Inferior parietal cortex (tissue), 1 donor: ENCODE measurements at regions not wholly inside any gene's neighbourhood (a gene's known extent, or its start where the extent isn't known, plus 50 kb on each side); places are given as distances from the start of the nearest gene placed in this dataset.

ENCODE experiments used
- DNase-seq: peaks from one replicate; pipeline ENCODE4 v3.0.0-alpha.2; 2016; ENCODE audit errors: extremely low spot score

DNA sequence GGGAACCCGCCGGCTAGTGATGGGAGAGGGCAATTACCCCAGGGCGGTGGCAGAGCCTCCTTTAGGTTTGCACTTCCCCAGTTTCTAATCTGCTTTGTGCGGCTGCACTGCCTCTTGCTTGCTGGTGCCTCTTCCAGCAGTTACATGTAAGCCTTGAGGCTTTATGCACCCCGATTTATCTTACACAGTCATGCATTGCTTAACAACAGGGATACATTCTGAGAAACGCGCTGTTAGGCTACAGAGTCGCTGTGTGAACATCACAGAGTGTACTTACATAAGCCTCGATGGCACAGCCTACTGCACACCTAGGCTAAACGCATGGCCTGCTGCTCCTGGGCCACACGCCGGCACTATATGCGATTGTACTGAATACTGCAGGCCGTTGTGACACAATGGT, 155.6 kb upstream of the MKI67 start:
- DNase-seq: no peak

DNA sequence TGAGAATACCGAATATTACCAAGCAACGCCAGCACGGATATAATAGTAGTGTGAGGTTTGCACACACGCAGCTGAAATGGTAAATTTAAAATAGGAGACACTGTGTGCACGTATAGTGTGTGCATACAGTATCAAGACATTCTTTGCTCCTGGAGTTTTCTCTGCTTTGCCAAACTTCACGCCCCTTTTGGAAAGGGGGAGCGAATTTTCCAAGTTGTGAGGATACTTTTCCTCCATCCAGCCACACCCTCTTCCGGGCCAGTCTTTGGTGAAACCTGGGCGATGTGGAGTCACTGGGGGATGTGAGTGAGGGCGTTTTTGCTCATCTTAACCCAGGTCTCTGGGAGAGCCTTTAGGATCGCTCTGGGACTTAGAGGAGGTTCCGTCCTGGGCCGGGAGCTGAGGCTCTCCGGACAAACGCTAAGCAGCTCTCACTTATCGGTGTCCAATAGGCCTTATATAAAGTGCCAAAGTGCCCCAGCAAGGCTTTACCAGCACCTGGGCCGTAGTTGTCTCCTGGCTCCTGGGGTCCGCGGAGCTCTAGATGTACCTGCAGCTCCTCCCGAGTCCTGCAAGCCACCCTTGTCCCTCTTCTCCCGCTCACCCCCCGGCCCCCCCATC, 160.0 kb upstream of the MKI67 start:
- no peak for DNase-seq

DNA sequence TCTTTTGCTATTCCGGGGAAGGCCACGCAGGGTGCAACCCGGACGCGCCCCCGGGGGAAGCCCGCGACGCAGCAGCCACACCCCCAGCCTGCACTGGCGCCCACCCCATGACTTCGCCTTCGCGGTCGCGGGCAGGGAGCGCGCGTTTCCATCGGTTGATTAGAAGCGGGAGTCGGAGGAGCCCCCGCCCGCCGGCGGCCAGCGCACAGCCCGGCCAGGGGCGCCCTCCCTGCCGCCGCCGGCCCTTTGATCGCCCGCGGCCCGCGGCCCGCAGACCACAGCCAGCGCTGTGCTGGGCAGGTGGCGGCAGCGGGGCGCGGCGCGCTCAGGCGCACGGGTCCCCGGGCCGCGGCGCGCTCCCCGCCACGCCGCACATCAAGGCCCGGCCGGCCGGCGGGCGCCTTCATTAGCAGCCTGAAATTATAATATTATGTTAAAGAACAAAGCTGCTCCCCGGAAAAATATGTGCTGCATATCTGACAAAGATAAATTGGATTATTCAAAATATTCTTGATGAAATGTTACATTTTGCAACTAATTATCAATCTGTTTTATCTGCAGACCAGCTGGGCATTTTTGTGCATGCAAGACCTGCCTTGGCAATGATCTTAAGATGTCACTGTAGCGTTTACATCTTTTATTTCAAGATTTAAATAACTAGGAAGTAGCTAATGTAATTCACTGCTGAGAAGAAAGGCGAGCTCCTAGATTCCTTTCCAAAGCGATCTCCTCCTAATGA, 160.7 kb upstream of the MKI67 start:
- no peak for DNase-seq

DNA sequence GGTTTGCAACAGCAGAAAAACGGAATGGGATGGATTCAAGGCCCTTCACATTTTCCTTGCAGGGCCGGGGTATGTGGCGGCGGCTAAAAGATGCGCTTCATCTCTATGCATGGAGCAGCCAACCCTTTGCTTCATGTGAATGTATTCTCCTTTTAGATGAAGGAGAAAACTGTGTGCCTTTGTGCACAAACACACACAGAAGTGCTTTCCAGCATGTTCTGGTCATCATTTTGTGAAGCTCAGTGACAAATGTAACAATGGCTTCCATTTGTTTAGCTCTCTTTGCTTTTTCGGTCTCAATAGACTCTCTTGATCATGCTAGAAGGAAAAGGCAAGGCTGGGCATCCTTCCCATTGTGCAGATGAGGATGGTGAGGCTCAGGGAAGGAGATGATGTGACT, 161.7 kb upstream of the MKI67 start:
- peak; percentile 4 for DNase-seq

DNA sequence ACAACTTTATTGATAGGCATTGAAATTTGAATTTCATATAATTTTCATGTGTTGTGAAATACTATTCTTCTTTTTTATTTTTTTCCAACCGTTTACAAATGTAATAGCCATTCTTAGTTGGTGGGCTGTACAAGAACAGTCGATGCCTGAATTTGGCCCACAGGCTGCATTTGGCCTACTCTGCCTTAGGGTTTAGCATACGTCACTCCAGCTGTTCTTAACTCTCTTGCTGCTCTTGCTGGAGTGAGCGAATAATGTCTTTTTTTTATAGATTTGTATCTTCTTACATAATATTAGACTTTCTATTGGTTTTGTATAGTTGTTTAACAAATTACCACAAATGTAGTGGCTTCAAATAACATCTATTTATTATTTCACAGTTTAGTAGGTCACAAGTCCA, 163.4 kb upstream of the MKI67 start:
- DNase-seq: no peak

DNA sequence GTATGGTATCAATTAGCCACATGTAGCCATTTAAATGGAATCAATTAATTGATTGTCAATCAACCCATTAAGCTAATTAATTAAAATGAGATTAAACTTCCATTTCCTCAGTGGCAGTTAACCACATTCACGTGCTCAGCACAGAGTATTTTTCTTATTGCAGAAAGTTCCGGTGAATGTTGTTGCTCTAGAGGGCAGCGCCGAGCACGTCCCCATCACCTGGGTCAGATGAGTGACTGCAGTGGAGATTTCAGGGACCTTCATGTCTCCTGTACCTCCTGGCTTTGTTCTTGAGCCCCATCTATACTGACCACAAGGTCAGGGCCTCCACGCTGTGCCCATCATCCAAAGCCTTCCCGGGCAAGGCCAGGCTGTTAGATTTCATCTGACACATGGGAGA, 168.8 kb upstream of the MKI67 start:
- DNase-seq: no peak

DNA sequence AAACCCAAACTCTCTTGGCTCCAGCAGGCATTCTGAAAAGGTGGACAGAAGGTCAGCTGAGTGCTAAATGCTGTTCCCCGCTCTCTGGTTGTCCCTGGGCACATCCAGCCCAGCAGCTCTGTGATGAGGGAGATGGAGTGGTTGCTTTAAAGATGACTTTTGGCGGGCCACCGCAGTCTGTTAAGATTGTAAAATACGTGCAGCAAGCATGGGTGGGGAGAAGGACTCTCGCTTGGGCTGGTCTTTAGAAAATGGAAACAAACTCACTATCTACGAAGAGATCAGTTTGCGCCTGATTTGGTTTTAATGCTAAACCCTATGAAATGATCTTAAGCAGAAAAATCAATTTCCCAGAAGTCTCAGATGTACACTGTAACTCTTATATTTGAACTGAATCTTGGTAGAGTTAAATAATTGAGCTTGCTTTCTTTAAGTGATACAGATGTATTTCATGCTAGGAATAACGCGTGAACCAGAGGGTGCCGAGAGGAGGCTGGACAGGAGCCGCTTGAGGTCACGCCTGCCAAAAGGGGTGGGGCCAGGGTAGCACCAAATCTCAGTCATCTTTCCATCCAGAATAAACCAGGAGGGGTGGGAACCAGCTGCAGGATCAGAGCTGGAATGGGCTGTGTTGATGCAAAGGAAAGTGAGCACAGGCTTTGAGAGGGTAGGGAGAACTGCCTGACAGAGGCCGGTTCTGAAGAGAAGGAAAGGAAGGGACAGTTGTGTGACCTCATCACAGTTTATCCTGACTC, 170.2 kb upstream of the MKI67 start:
- DNase-seq: no peak

DNA sequence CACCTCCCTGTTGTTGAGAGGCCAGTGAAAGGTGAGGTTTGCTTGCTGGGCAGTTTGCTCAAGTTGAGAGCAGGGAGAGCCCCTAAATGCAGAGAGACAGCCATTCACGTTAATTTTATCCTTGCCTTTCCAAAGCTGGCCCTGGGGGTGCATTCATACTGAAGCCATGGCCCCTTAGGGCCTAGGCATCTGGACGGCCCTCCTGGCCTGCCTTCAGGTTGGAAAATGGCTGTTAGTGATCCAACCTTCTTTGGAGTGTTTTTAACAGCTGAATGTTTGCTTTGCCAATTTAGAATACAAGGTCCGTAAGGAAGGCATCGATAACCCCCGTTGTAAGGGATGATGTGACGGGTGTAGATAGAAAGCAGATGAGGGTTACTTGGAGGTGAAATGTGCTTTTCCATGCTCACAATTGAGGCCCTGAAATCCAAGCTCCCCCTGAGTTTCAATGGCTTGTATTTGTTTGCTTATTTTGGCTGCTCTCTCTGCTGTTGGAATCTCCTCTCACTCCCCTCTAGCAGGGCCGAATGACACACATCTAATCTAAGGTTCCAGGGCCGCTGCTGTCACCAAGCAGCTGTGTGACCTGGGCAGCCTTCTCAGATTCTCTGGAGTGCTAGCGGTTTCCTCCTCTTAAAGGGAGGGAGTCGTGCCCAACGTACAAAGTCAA, 171.6 kb upstream of the MKI67 start:
- no peak for DNase-seq

DNA sequence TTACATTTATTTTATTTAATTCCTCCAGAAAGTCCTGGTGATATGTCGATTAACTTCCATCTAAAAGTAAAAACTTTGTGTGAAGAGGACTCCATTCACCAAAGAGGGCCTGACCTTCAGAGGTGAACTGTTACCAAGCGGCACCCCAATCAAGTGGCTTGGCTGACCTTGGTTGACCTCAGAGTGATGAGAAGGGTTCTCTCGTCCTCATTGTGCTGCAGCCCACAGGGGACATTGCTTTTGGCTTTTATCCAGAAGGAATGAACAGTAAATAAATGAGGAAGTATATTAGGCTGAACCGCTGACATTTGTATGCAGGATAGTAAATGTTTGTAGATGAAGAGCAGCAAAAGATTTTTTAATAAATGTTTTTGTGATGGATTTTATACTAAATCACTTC, 172.4 kb upstream of the MKI67 start:
- no peak for DNase-seq

DNA sequence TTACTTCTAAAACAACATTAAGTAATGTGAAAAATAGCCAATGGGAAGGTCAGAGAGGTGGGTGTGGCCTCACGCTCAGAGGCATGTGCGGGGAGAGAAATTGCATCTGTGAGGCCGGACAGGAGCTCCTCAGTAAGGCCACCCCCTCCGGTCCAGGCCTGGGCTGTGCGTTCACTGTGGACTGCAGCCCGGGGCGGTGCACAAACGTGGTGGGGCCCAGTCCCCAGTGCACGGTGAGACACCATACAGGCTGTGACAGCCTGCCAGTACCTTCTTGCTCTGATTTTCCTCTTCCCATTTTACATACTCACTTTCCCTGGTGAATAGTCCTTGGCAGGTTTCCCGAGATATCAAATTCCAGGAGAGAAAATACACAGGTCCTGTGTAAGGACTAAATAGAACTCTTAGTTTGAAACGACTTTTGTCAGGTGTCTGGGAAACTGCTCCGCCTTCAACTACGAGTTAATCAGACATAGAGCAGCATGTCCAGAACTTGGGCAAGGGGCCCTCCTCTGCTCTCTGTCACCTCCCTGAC, 174.1 kb upstream of the MKI67 start:
- no peak for DNase-seq

DNA sequence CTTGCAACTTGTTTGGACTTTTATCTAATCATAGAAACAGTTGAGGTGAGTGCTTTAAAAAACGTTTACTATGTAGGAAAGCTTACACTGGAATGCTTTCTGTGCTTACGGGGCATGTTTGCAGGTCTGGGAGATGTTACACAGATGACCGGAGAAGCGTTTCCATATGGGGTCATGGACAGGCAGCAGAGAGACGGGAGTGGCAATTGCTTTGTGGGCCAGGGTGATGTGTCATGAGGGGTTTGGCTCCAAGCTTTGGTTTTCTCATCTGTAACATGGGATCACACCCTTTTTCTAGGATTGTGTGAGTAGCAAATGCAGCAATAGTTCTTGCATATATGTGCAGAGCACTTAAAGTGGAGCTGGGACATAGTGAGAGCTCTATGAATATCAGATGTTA, 174.8 kb upstream of the MKI67 start:
- no peak for DNase-seq

DNA sequence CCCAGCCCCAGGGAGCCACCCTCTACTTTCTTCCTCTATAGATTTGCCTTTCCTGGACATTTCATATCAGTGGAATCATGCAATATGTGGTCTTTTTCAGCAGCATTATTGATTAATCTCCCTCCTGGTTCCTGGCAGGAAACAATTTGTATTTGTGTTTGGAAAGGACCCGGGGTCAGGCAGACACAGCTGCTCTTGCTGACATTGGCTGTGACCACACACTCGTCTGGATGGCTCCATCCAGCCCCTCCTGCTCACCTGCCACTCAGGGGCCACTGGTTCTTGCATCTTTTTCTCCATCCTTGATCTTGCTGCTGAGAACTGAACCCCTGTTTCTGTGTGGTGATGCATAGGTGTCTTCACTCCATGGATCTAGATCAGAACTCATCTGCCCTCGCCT, 176.6 kb upstream of the MKI67 start:
- DNase-seq: no peak

DNA sequence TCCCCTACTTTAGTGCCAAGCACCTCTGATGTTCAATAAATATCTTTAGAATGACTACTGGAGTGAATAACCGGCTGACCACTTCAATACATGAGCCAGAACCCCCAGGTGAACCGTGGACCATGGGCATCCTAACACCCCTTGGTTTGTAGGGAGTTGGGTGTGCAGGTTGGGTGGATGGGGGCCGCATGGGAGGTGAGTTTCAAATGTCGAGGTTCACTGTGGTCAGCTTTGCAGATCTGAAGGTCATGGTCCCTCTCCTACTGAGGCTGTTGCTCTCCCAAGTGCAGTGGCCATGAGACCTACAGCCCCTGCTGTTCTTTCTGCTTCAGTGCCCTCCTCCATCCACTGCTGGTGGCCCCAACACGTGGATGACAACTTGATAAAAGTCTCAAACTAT, 178.0 kb upstream of the MKI67 start:
- DNase-seq: no peak

DNA sequence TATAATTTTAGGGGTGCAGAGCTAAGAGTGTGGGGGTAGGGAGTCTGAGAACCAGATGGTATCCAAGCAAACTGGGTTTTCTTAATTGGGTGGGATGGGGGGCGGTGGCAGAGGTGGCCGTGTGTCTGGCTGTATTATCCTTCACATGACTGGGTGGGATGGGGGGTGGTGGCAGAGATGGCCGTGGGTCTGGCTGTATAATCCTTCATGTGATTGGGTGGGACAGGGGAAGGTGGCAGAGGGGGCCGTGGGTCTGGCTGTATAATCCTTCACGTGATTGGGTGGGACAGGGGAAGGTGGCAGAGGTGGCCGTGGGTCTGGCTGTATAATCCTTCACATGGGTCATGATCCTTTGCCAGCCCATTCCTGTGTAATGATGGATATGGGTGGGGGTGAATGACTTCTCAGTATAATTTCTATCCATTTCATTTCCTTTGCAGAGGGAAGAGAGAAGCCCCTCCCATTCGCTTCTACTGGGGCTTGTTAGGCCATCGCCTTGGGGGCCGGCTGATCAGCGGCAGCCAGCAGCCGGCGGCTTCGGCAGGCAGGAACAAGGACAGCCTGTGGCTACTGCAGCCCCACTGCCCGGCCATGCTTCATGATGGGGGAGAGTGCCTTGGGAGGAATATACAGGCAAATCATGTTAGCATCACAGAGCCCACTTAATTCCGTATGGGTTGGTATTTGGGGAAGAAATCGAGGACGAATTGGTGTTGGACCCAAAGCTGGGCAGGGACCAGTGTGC, 179.6 kb upstream of the MKI67 start:
- DNase-seq: no peak

DNA sequence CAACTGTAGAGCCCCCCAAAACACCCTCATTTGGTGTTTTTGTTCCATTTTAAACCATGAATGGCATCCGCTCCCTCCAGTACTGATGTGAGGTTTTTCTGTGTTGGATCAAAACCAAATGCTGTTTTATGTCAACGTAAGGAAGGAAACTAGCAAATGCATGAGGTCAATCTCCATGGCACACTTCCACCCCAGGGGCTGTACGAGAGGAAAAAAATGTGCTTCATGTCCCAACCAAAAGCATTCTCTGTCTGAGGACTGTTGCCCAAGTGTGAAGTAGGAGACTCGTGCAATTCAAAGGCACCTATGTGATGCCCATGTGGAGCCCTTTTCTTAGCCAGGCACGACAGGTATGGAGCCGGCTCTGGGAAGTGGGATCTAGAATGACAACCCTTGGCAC, 180.3 kb upstream of the MKI67 start:
- DNase-seq: no peak

DNA sequence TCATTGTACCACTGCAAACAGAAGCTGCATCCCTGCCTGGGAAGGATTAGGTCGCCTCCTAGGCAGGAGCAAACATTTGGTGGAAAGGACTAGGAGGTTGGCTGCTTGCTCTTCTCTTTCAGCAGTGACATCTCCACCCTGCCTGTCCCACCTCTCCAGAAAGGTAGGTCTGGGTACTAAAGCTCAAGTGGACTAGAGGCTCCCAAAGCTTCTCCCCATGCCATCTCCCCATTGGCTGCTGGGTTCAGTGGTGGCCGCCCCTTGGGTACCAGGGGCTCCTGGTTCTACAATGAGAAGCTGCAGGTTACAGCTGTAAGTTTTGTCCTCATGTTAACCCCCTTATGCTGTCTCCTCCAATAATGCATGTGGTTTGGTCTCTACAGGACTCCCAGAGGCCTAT, 180.7 kb upstream of the MKI67 start:
- DNase-seq: no peak

DNA sequence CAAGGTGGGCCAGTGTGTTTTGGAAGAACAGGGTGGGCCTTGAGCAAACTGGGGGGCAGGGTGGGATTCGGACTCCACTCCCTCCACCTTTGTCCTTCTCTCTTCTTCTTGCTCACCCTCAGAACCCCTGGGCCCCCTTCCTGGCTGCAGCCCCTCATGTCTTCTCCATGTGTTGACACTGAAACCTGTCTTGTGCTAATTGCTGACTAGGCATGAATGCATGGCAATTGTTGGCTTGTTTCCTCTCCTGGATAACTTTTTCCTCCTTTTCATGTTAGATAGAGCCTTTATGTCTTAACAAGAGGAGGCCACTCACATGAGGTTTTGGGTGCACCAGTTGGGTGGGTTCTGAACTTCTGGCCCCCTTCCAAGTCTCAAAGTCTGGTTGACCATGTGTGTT, 181.6 kb upstream of the MKI67 start:
- no peak for DNase-seq

DNA sequence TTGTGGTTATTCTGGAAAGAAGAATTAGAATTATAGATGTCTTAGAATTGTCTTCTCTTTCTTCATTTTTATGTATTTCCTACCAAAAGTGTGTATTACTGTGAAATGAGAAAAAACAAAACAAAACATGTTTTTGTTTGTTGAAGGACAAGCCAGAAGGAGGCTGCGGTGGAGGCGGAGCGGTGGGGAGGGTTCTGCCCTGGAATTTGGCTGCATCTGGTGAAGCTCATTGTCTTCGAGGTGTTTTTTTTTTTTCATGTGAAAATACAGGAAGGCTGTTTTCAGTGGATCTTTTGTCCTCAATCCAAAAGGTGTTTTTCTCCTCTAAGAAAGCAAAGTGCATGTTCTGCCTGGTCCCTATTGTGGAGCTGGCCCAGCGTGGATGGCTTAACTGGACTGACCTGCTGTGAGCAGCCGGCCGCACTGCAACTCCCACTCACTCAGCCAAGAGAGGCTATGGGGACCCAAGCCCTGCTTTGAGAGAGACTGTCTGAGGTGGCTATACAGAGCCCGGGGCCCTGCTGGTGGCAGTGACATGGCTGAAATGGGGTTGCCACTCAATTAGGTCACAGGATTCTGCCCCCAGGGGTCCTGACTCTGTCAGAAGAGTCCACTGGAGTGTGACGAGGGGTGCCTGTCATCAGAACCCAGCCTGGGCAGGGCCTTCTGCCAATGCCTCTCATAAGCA, 184.9 kb upstream of the MKI67 start:
- DNase-seq: no peak

DNA sequence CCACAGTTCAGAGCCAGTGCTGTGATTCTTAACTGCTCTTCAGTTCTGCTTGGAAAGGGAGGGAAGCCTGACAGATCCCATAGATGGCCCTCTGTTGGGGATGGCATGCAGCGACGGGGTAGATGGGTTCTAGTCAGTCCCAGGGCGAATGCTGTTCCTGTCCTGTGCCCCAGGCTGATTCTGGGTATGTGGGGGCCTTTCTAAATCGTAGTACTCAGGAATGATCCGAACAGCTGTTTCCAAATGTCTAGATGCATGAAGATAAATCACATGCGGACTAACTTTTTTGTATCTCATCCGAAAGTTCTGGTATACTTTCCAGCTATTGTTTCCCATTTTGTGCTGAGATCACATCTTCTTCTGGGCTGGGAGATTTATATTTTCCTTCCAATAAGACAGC, 186.0 kb upstream of the MKI67 start:
- DNase-seq: no peak

DNA sequence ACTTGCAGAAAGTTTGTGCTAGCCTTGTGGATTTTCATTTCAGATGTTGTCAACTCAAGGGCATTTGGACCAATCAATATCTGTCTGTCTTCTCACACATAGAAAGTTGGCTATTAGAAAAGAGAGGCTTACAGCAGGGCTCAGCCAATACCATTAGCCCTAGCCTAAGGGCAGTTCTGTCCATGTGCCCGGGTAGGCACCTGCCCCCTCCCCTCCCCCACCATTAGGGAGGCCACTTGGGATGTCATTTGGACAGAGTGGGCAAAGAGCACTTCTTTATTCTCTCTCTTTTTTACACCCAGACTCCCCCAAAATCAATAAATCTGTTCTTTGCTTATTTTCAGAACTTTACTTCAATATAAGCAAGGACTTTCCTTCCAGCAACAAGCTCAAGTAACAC, 188.5 kb upstream of the MKI67 start:
- no peak for DNase-seq

DNA sequence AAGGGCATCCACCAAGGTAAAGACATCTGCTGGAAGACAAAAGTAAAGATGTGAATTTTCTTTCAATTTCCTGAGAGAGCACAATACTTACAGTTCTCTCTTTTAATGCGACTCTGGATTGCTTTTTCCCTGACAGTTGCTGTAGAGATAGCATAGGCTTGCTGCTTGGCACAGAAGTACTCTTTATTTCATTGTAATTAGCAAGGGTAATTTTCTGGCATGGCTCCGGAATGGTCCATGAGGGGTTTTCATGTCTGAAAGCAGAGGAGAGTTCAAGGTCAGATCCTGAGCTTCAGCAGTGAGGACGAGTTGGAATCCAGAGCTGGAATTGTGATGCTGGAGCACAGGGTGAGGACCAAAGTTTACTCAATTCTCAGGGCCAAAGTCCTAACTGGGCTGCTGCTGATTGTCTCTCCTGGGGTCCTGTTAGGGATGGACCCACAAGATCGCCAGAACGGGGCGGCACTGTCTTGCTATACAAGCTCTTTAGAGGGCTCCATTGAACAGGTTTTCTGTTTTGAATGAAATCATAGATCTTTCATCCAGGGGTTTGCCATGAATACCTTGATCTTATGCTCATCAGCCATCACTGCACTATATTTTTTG, 190.0 kb upstream of the MKI67 start:
- no peak for DNase-seq
